B cell (primary cell): ENCODE measurements at regions not wholly inside any gene's neighbourhood (a gene's known extent, or its start where the extent isn't known, plus 50 kb on each side); places are given as distances from the start of the nearest gene placed in this dataset.

Experiments
- ATAC-seq: fragments of 200-7000 bp; cut with Tn5 transposase; one replicate; pipeline ENCODE4 v1.10.0; 2021; ENCODE audit warnings: low read depth, mild to moderate bottlenecking, moderate number of reproducible peaks, moderate library complexity
- CTCF ChIA-PET: fragments of 350-600 bp; sonication (Branson Sonifier 250); formaldehyde crosslinking; loops from one replicate; lab custom pipeline; 2021; ENCODE audit warnings: antibody characterized with exemption, inconsistent platforms; lab: Charles Lee
- POLR2A ChIA-PET: fragments of 350-600 bp; sonication (Branson Sonifier 250); formaldehyde crosslinking; loops from one replicate; lab custom pipeline; 2021; ENCODE audit warnings: antibody characterized with exemption; lab: Charles Lee
- DNase-seq: peaks from one replicate; pipeline ENCODE4 v3.0.0; 2013
- H2AFZ ChIP-seq: 2 replicates; pipeline ENCODE4 v1.6.1; 2012; ENCODE audit warnings: mild to moderate bottlenecking, low read depth, low read length; ENCODE audit not compliant: insufficient read depth, poor library complexity, severe bottlenecking
- H3K27ac ChIP-seq, 2 donors: 1 replicate in 1 of 2; 2 replicates in 1 of 2; pipeline ENCODE4 v1.5.1; 2012 to 2013; ENCODE audit warnings: low read length in 2 of 2, mild to moderate bottlenecking in 2 of 2, moderate library complexity in 1 of 2
- H3K27me3 ChIP-seq, 4 experiments: fragments of 200-600 bp in 1 of 4; sonication (generic) in 1 of 4; replicated peaks in 1 of 4; 1 replicate in 2 of 4; 2 replicates in 2 of 4; pipeline versions ENCODE4 v1.6.1 to v1.7.0; 2013 to 2016; ENCODE audit warnings: low read length in 3 of 4, mild to moderate bottlenecking in 2 of 4, mixed read lengths in 1 of 4, moderate library complexity in 1 of 4; ENCODE audit not compliant: insufficient read depth in 4 of 4, control insufficient read depth in 3 of 4; ENCODE audit errors: control extremely low read depth in 1 of 4
- H3K36me3 ChIP-seq, 2 experiments: replicated peaks in 1 of 2; 1 replicate in 1 of 2; 2 replicates in 1 of 2; pipeline versions ENCODE4 v1.6.1 to v1.7.1; 2013; ENCODE audit warnings: low read length in 1 of 2; ENCODE audit not compliant: insufficient read depth in 2 of 2, control insufficient read depth in 1 of 2; ENCODE audit errors: control extremely low read depth in 1 of 2, extremely low read depth in 1 of 2
- H3K4me1 ChIP-seq, 2 donors: fragments of 200-600 bp in 1 of 2; sonication (generic) in 1 of 2; 1 replicate in 1 of 2; 2 replicates in 1 of 2; pipeline versions ENCODE4 v1.5.1 to v1.6.1; 2013 to 2017; ENCODE audit warnings: low read length in 2 of 2; ENCODE audit not compliant: control insufficient read depth in 2 of 2, insufficient read depth in 2 of 2
- H3K4me2 ChIP-seq: replicated peaks from 2 replicates; pipeline ENCODE3; 2012; ENCODE audit warnings: mild to moderate bottlenecking, low read depth, low read length; ENCODE audit not compliant: poor library complexity, severe bottlenecking
- H3K4me3 ChIP-seq, 5 experiments: fragments of 200-600 bp in 1 of 5; sonication (generic) in 1 of 5; 1 replicate in 3 of 5; 2 replicates in 2 of 5; pipeline versions ENCODE4 v1.5.1 to v1.7.0; 2011 to 2016; ENCODE audit warnings: low read length in 4 of 5, mild to moderate bottlenecking in 4 of 5, low read depth in 2 of 5, control low read depth in 1 of 5, moderate library complexity in 1 of 5; ENCODE audit not compliant: insufficient read depth in 1 of 5; ENCODE audit errors: control extremely low read depth in 1 of 5, extremely low read depth in 1 of 5
- H3K79me2 ChIP-seq: fragments of 200-600 bp; sonication (generic); one replicate; pipeline ENCODE4 v1.6.0; 2016; ENCODE audit warnings: low read length; ENCODE audit not compliant: control insufficient read depth, insufficient read depth
- H3K9ac ChIP-seq: fragments of 200-600 bp; sonication (generic); 2 replicates; pipeline ENCODE4 v1.6.1; 2017; ENCODE audit warnings: mild to moderate bottlenecking, low read length, moderate library complexity
- H3K9me3 ChIP-seq, 3 donors: one replicate each; pipeline versions ENCODE4 v1.6.1 to v1.7.1; 2013; ENCODE audit warnings: low read length in 2 of 3; ENCODE audit not compliant: control insufficient read depth in 2 of 3, insufficient read depth in 1 of 3; ENCODE audit errors: control extremely low read depth in 1 of 3
- H4K20me1 ChIP-seq: 2 replicates; pipeline ENCODE4 v1.6.0; 2012; ENCODE audit warnings: mild to moderate bottlenecking, low read length; ENCODE audit not compliant: insufficient read depth, control insufficient read depth, poor library complexity, severe bottlenecking
- H3K27ac Mint-ChIP-seq: one replicate; pipeline ENCODE4 v1.8.0; 2021; ENCODE audit warnings: mixed read lengths
- H3K27me3 Mint-ChIP-seq: one replicate; pipeline ENCODE4 v1.8.0; 2021; ENCODE audit warnings: mixed read lengths
- H3K4me1 Mint-ChIP-seq: one replicate; pipeline ENCODE4 v1.8.0; 2021; ENCODE audit warnings: mixed read lengths
- H3K4me3 Mint-ChIP-seq: one replicate; pipeline ENCODE4 v1.8.0; 2021; ENCODE audit warnings: mixed read lengths
- H3K9me3 Mint-ChIP-seq: one replicate; pipeline ENCODE4 v1.8.0; 2022; ENCODE audit warnings: mixed read lengths; ENCODE audit not compliant: insufficient read depth
- CTCF ChIP-seq: fragments of 200-600 bp; IDR thresholded peaks from one replicate; pipeline ENCODE4 v1.8.0; 2022; ENCODE audit warnings: antibody characterized with exemption, mild to moderate bottlenecking
- EZH2 ChIP-seq: IDR thresholded peaks from 2 replicates; pipeline ENCODE4 v1.6.1; 2012; ENCODE audit warnings: borderline replicate concordance, low read depth, mild to moderate bottlenecking, moderate library complexity, low read length; ENCODE audit not compliant: insufficient read depth, poor library complexity, severe bottlenecking
- WGBS: methylation state at CpG from one replicate; pipeline ENCODE4 v1.1.5; 2013; ENCODE audit warnings: missing lambda C conversion rate; ENCODE audit not compliant: insufficient coverage; 5-methylcytosine and 5-hydroxymethylcytosine counted together
- intact Hi-C: fragments of 100-400 bp; cut with micrococcal nuclease; formaldehyde crosslinking; loops from one replicate; pipeline ENCODE4 v1.10.0; 2022

- H3K4me2 ChIP-seq, result no peak overlapping the region
- TF ChIP-seq EZH2 (no peak), CTCF (no peak)
- DNase-seq, result no peak
- no peak overlapping the region for H3K9ac ChIP-seq
- H3K36me3 ChIP-seq, result no peaks in the 10 kb centered on the region
- ATAC-seq, result no peak
- no peak overlapping the region for H2AFZ ChIP-seq
- H3K4me1 ChIP-seq, result no peaks in the 10 kb centered on the region
- H3K4me3 ChIP-seq, result no peak overlapping the region
- H3K79me2 ChIP-seq, result no peaks in the 10 kb centered on the region
- H3K27me3 ChIP-seq, result no peaks in the 10 kb centered on the region
- Mint-ChIP-seq H3K27me3 (peaks cover 22% of the 10 kb centered on the region), H3K4me1 (no peaks in the 10 kb centered on the region), H3K27ac (no peak overlapping the region), H3K9me3 (peaks cover 4% of the 10 kb centered on the region), H3K4me3 (no peak overlapping the region)
- POLR2A ChIA-PET, result no interaction called here
- CTCF ChIA-PET, result no interaction called here
- no peak overlapping the region for H3K27ac ChIP-seq
- no peaks in the 10 kb centered on the region for H4K20me1 ChIP-seq
- H3K9me3 ChIP-seq, result no peaks in the 10 kb centered on the region
- intact Hi-C loops, result no loop called here
Observed at GRCh38 chr2:234747032-234747431, 204.8 kb upstream of the SH3BP4 start.

GRCh38 chr2:234745347-234745746 lies 206.5 kb upstream of the SH3BP4 start:
- H3K4me1 ChIP-seq, result no peaks in the 10 kb centered on the region
- no peaks in the 10 kb centered on the region for H3K36me3 ChIP-seq
- H2AFZ ChIP-seq, result no peak overlapping the region
- H4K20me1 ChIP-seq, result no peaks in the 10 kb centered on the region
- TF ChIP-seq CTCF, result no peak
- TF ChIP-seq EZH2, result no peak
- no peaks in the 10 kb centered on the region for H3K4me1 Mint-ChIP-seq
- H3K9me3 Mint-ChIP-seq, result peaks cover 6% of the 10 kb centered on the region
- H3K4me3 ChIP-seq, result no peak overlapping the region
- POLR2A ChIA-PET, result no interaction called here
- no peak for ATAC-seq
- H3K27me3 Mint-ChIP-seq, result peaks cover 26% of the 10 kb centered on the region
- no peak overlapping the region for H3K27ac ChIP-seq
- H3K4me2 ChIP-seq, result no peak overlapping the region
- no peak overlapping the region for H3K9ac ChIP-seq
- no peak overlapping the region for H3K4me3 Mint-ChIP-seq
- CTCF ChIA-PET, result no interaction called here
- peaks cover 0 to 1% (median 0%) of the 10 kb centered on the region in 3 donors for H3K9me3 ChIP-seq
- H3K27me3 ChIP-seq, result no peaks in the 10 kb centered on the region
- intact Hi-C loops, result no loop called here
- no peak for DNase-seq
- H3K79me2 ChIP-seq, result no peaks in the 10 kb centered on the region
- WGBS, result 86% methylated on average over 1 of the region's 1 CpG
- H3K27ac Mint-ChIP-seq, result no peak overlapping the region
